Endothelial cell of umbilical vein (primary cell): ENCODE measurements at regions not wholly inside any gene's neighbourhood (a gene's known extent, or its start where the extent isn't known, plus 50 kb on each side); places are given as distances from the start of the nearest gene placed in this dataset.

Experiments used
- BruUV-seq: library from RNA; stranded (reverse); fragments of 400-500 nt; replicated peaks from 2 replicates; lab custom pipeline; 2021; lab: Mats Ljungman, UMichigan
- CTCF ChIA-PET: fragments of 300-600, 350-600 bp; sonication (Branson Sonifier 250); formaldehyde crosslinking; loops from one replicate; lab custom pipeline; 2021; ENCODE audit warnings: antibody characterized with exemption, inconsistent platforms; lab: Charles Lee
- POLR2A ChIA-PET: fragments of 300-600, 350-600 bp; sonication (Branson Sonifier 250); formaldehyde crosslinking; loops from one replicate; lab custom pipeline; 2021; ENCODE audit warnings: antibody characterized with exemption, inconsistent platforms; lab: Charles Lee
- DNase-seq: peaks from one replicate; pipeline ENCODE4 v3.0.0-alpha.2; 2011; ENCODE audit warnings: low read depth, low spot score
- FAIRE-seq: peaks from 2 replicates; lab custom pipeline; 2011; peaks lifted over from hg19 to GRCh38; lab: Jason Lieb, UNC
- H2AFZ ChIP-seq: 2 replicates; pipeline ENCODE4 v1.6.0; 2012; ENCODE audit warnings: low read depth, low read length, control low read depth, inconsistent platforms
- H3K27ac ChIP-seq: 2 replicates; pipeline ENCODE4 v1.5.1; 2011; ENCODE audit warnings: low read depth, mild to moderate bottlenecking, control low read depth, low read length, moderate library complexity; ENCODE audit not compliant: insufficient read depth
- H3K27me3 ChIP-seq, 2 experiments: 2 replicates each; pipeline versions ENCODE4 v1.6.0 to v1.6.1; 2011; ENCODE audit warnings: low read length in 2 of 2, mixed read lengths in 1 of 2; ENCODE audit not compliant: control insufficient read depth in 2 of 2, insufficient read depth in 2 of 2
- H3K36me3 ChIP-seq, 2 experiments: 2 replicates in 1 of 2; 3 replicates in 1 of 2; pipeline ENCODE4 v1.5.1; 2011; ENCODE audit warnings: low read length in 2 of 2, mild to moderate bottlenecking in 1 of 2, moderate library complexity in 1 of 2; ENCODE audit not compliant: control insufficient read depth in 2 of 2, insufficient read depth in 2 of 2; ENCODE audit errors: extremely low read depth in 1 of 2
- H3K4me1 ChIP-seq: 3 replicates; pipeline ENCODE4 v1.5.1; 2011; ENCODE audit warnings: mild to moderate bottlenecking, low read length; ENCODE audit not compliant: control insufficient read depth, insufficient read depth; ENCODE audit errors: extremely low read depth
- H3K4me2 ChIP-seq: 2 replicates; pipeline ENCODE4 v1.6.1; 2011; ENCODE audit warnings: low read length, control low read depth, mixed read lengths; ENCODE audit not compliant: insufficient read depth
- H3K4me3 ChIP-seq, 3 experiments: fragments of 200-600 bp in 1 of 3; sonication (generic), shearing (Covaris generic) in 1 of 3; replicated peaks in 1 of 3; 2 replicates each; pipeline ENCODE4 v1.5.1; 2011 to 2016; ENCODE audit warnings: control low read depth in 3 of 3, low read length in 3 of 3, mild to moderate bottlenecking in 2 of 3, inconsistent platforms in 1 of 3, low read depth in 1 of 3, moderate library complexity in 1 of 3; ENCODE audit not compliant: insufficient read depth in 1 of 3
- H3K79me2 ChIP-seq: 2 replicates; pipeline ENCODE4 v1.6.0; 2012; ENCODE audit warnings: low read length, inconsistent platforms; ENCODE audit not compliant: control insufficient read depth, insufficient read depth
- H3K9ac ChIP-seq: replicated peaks from 2 replicates; pipeline ENCODE3; 2011; ENCODE audit warnings: low read length, control low read depth; ENCODE audit not compliant: insufficient read depth; ENCODE audit errors: extremely low read depth
- H3K9me1 ChIP-seq: replicated peaks from 3 replicates; pipeline ENCODE4 v1.6.0; 2011; ENCODE audit warnings: mild to moderate bottlenecking, low read length; ENCODE audit not compliant: control insufficient read depth, insufficient read depth; ENCODE audit errors: extremely low read depth
- H3K9me3 ChIP-seq: replicated peaks from 2 replicates; pipeline ENCODE4 v1.5.1; 2012; ENCODE audit warnings: low read length, inconsistent platforms; ENCODE audit not compliant: control insufficient read depth, insufficient read depth
- H4K20me1 ChIP-seq: replicated peaks from 2 replicates; pipeline ENCODE3; 2011; ENCODE audit warnings: mild to moderate bottlenecking, low read length; ENCODE audit not compliant: control insufficient read depth, insufficient read depth; ENCODE audit errors: extremely low read depth
- CTCF ChIP-seq, 2 donors: IDR thresholded peaks; 1 replicate in 1 of 2; 2 replicates in 1 of 2; pipeline ENCODE4 v1.5.1; 2011; ENCODE audit warnings: low read length in 2 of 2, mild to moderate bottlenecking in 2 of 2, moderate library complexity in 2 of 2, control low read depth in 1 of 2, inconsistent platforms in 1 of 2, low read depth in 1 of 2; ENCODE audit not compliant: insufficient read depth in 1 of 2; ENCODE audit errors: extremely low read depth in 1 of 2
- EZH2 ChIP-seq: IDR thresholded peaks from 2 replicates; pipeline ENCODE4 v1.6.1; 2012; ENCODE audit warnings: borderline replicate concordance, low read depth, mild to moderate bottlenecking, moderate library complexity, low read length, inconsistent platforms; ENCODE audit not compliant: severe bottlenecking
- FOS ChIP-seq: IDR thresholded peaks from 2 replicates; pipeline ENCODE4 v1.6.1; 2011; ENCODE audit warnings: mild to moderate bottlenecking, low read length, moderate library complexity, borderline replicate concordance; ENCODE audit not compliant: insufficient read depth
- GATA2 ChIP-seq: IDR thresholded peaks from 2 replicates; pipeline ENCODE4 v1.7.0; 2011; ENCODE audit warnings: low read depth, mild to moderate bottlenecking, moderate library complexity, mixed read lengths, low read length; ENCODE audit not compliant: insufficient read length, insufficient read depth
- JUN ChIP-seq: IDR thresholded peaks from 2 replicates; pipeline ENCODE4 v1.6.1; 2011; ENCODE audit warnings: borderline replicate concordance, low read depth; ENCODE audit not compliant: insufficient read length, insufficient read depth
- MYC ChIP-seq: IDR thresholded peaks from one replicate; pipeline ENCODE4 v1.6.1; 2011; ENCODE audit warnings: mild to moderate bottlenecking, low read depth, low read length
- dilution Hi-C: fragments of 300-500 bp; cut with MboI; formaldehyde crosslinking; loops from one replicate; pipeline ENCODE4 v1.15.0; 2019; ENCODE audit warnings: low sequenced_read_pairs; ENCODE audit not compliant: extremely low pct_ligation_motif_present
- intact Hi-C: fragments of 100-400 bp; cut with micrococcal nuclease; formaldehyde crosslinking; loops from one replicate; pipeline ENCODE4 v1.10.0; 2022
- TF ChIP-seq, protein P1 (sequence below): IDR thresholded peaks from 2 replicates; pipeline ENCODE4 v1.6.1; 2011; ENCODE audit not compliant: insufficient read depth, insufficient read length

DNA sequence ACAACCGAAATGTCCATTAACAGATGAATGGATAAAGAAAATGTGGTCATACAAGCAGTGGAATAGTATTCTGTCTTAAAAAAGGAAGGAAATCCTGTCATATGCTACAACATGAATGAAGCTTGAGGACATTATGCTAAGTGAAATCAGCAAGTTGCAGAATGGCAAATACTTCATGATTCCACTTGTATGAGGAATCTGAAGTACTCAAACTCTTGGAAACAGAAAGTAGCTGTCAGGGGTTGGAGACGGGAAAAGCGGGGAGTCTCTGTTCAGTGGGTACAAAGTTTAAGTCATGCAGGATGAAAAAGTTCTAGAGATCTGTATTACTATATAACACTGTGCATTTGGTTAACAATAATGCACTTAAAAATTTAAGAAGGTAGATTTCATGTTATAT is 209.0 kb upstream of the SIX2 start:
- DNase-seq (no peak), FAIRE-seq (no peak)
- no peaks in the 10 kb centered on the region for H3K9me3 ChIP-seq
- ChIA-PET CTCF (interaction anchor here (0.6 kb wide), 1 partner anchor 16 kb away, joined by 3 read pairs; no protein-coding TSS in a partner anchor), POLR2A (no interaction called here)
- H2AFZ ChIP-seq: no peak overlapping the region
- no peak overlapping the region for H3K4me2 ChIP-seq
- TF ChIP-seq GATA2 (no peak), CTCF (IDR thresholded peaks at IDR 0.05; ENCODE audit: extremely low read depth in 1 of 2, insufficient read depth in 1 of 2, low read depth in 1 of 2, low read length in 2 of 2) (no peak), EZH2 (no peak), MYC (no peak), JUN (no peak), FOS (no peak)
- TF ChIP-seq, protein P1, sequence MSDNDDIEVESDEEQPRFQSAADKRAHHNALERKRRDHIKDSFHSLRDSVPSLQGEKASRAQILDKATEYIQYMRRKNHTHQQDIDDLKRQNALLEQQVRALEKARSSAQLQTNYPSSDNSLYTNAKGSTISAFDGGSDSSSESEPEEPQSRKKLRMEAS: no peak
- H3K27me3 ChIP-seq: no peaks in the 10 kb centered on the region
- H3K9me1 ChIP-seq: no peaks in the 10 kb centered on the region
- intact Hi-C loops (no loop called here), dilution Hi-C loops (no loop called here)
- no peak overlapping the region for H3K27ac ChIP-seq
- BruUV-seq: no TSS peak
- peaks cover 4% of the 10 kb centered on the region for H3K4me1 ChIP-seq
- no peak overlapping the region for H3K4me3 ChIP-seq
- H3K9ac ChIP-seq: no peak overlapping the region
- no peaks in the 10 kb centered on the region for H4K20me1 ChIP-seq
- no peaks in the 10 kb centered on the region for H3K36me3 ChIP-seq
- no peaks in the 10 kb centered on the region for H3K79me2 ChIP-seq
